ENCODE measurements at regions not wholly inside any gene's neighbourhood (a gene's known extent, or its start where the extent isn't known, plus 50 kb on each side); places are given as distances from the start of the nearest gene placed in this dataset.

DNA sequence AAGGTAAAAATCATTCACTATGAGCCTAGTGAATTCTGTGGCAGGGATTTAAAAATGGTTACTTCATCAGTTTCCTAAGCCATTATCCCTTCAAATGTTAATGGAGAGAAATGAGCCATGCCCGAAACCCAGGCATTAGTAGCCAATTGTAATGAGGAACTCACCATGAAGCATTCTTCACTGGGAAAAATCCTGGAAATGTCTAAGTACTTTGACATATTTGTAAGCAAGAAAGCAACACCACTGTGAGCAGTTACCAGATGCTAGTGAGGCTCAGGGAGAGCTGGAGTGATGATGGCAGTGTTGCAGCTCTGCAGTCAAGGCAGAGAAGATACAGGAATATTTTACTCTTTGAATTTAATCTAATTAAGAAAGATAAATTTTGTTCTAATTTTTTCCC lies 220.0 kb upstream of the MBL2 start:
- H3K9me3 Mint-ChIP-seq: no peaks in the 10 kb centered on the region
- H3K27me3 Mint-ChIP-seq (ENCODE audit: low read depth): no peaks in the 10 kb centered on the region
- H3K4me1 Mint-ChIP-seq (ENCODE audit: low read depth): no peaks in the 10 kb centered on the region
- H3K4me3 Mint-ChIP-seq: no peak overlapping the region
- H3K36me3 Mint-ChIP-seq (ENCODE audit: low read depth): no peaks in the 10 kb centered on the region
- H3K27ac Mint-ChIP-seq: no peak overlapping the region

DNA sequence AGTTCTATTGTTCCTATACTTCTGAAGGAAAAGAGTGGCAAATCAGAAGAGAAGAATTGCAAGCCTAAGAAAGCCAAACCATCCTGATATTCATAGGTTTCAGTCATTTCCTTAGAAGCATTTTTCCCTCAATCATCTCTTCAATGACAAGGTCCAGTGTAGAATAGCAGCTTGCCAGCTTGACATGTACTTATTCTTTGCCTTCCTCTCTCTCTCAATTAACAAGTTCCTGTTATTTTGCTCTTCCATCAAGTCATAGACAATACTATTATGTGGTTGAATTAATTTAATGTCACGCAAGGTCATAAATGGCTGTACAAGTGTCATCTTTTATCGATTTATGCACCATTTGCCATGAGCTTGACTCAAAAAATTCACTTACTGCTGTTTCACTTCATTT lies 216.3 kb upstream of the MBL2 start:
- H3K36me3 Mint-ChIP-seq (ENCODE audit: low read depth): no peaks in the 10 kb centered on the region
- no peak overlapping the region for H3K27ac Mint-ChIP-seq
- H3K4me1 Mint-ChIP-seq (ENCODE audit: low read depth): no peaks in the 10 kb centered on the region
- no peak overlapping the region for H3K4me3 Mint-ChIP-seq
- H3K9me3 Mint-ChIP-seq: no peaks in the 10 kb centered on the region
- H3K27me3 Mint-ChIP-seq (ENCODE audit: low read depth): no peaks in the 10 kb centered on the region

DNA sequence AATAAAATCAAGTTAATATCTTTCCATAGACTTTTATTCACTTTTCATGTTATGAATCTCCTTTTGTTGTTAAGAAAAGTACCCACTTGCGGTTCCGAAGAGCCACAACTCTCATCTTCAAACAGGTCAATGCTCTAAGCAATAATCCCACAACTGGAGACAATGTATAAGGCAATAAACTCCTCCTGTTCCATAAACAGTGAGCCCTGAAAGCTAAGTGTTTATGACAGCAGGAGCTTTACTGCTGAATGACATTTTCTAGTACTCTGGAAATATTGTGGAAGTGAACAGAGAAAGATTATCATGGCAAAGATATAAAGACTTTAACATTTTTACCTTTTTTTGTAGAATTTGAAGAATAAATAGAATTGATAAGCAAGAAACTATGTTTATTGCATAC lies 213.5 kb upstream of the MBL2 start:
- Mint-ChIP-seq H3K27me3 (ENCODE audit: low read depth) (no peaks in the 10 kb centered on the region), H3K27ac (no peak overlapping the region), H3K9me3 (no peaks in the 10 kb centered on the region), H3K4me1 (ENCODE audit: low read depth) (no peaks in the 10 kb centered on the region), H3K36me3 (ENCODE audit: low read depth) (no peaks in the 10 kb centered on the region), H3K4me3 (no peak overlapping the region)

DNA sequence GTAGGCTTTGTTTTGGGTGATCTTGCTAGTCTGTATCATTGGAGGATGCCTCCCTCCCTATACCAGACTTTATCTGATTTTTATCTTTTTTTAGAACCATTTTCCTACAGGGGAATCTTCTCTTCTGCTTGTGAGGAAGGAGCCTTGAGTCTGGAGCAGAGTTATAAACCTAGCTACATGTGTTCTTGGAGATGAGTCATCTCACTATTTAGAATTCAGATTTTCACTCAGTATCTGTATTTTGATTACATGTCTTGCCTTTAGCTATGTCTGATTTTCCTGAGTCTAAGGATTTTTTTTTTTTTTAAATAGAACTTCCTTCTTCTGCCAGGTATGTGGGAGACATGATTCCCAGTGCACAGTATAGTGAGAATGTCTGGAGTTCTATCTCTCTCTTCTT lies 211.6 kb upstream of the MBL2 start:
- Mint-ChIP-seq H3K36me3 (ENCODE audit: low read depth) (no peaks in the 10 kb centered on the region), H3K4me3 (no peak overlapping the region), H3K9me3 (no peaks in the 10 kb centered on the region), H3K27ac (no peak overlapping the region), H3K4me1 (ENCODE audit: low read depth) (no peaks in the 10 kb centered on the region), H3K27me3 (ENCODE audit: low read depth) (no peaks in the 10 kb centered on the region)

DNA sequence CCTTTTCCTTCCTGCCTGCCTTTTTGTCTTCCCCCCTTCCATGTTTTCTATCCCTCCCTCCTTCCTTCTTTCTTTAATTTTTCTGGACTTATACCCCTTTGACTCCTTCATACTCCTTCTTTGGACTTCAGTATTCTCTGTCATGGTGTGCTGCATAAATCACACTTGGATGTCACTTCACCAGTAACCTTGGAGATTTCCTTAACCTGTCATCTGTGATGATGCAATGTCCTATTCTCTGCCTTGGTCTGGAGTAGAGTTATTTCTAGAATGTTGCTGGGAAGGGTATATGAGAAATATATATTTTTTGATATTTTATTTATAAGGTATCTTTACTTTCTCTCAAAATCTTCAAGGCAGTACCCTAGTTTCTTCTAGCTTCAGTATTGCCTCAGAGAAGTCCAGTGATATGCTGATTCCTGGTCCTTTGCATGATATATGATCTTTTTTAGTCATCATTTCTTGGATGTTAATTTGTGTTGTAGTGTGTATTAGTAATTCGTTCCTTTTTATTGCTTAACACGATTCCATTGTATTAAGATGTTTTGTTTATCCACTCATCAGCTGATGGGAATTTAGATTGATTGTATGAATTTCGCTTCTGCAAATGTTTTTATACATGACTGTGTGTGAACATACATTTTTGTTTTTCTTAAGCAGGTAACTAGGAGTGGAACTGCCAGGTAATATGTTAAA lies 206.9 kb upstream of the MBL2 start:
- H3K27ac Mint-ChIP-seq: no peak overlapping the region
- no peaks in the 10 kb centered on the region for H3K36me3 Mint-ChIP-seq (ENCODE audit: low read depth)
- no peaks in the 10 kb centered on the region for H3K9me3 Mint-ChIP-seq
- H3K27me3 Mint-ChIP-seq (ENCODE audit: low read depth): no peaks in the 10 kb centered on the region
- H3K4me3 Mint-ChIP-seq: no peak overlapping the region
- H3K4me1 Mint-ChIP-seq (ENCODE audit: low read depth): no peaks in the 10 kb centered on the region

DNA sequence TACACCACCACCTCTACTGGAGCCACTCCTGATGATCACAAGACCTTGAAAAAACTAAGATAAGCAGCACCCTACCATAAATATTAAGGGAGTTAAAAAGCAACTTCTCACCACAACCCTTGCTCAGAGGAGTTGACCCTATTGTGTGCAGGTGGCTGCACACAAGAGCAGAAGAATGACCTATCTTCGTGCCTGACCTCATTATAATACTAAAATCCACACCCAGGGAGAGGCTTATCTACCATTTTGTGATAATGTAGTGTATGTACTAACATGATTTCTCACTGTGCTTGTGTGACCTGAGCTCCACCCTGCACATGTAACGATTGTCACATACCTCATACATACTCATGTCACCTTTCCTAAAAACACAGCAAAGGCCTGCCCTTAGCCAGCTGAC lies 205.0 kb upstream of the MBL2 start:
- H3K9me3 Mint-ChIP-seq: peaks cover 9% of the 10 kb centered on the region
- no peaks in the 10 kb centered on the region for H3K4me1 Mint-ChIP-seq (ENCODE audit: low read depth)
- no peaks in the 10 kb centered on the region for H3K36me3 Mint-ChIP-seq (ENCODE audit: low read depth)
- H3K27ac Mint-ChIP-seq: no peak overlapping the region
- no peaks in the 10 kb centered on the region for H3K27me3 Mint-ChIP-seq (ENCODE audit: low read depth)
- no peak overlapping the region for H3K4me3 Mint-ChIP-seq

DNA sequence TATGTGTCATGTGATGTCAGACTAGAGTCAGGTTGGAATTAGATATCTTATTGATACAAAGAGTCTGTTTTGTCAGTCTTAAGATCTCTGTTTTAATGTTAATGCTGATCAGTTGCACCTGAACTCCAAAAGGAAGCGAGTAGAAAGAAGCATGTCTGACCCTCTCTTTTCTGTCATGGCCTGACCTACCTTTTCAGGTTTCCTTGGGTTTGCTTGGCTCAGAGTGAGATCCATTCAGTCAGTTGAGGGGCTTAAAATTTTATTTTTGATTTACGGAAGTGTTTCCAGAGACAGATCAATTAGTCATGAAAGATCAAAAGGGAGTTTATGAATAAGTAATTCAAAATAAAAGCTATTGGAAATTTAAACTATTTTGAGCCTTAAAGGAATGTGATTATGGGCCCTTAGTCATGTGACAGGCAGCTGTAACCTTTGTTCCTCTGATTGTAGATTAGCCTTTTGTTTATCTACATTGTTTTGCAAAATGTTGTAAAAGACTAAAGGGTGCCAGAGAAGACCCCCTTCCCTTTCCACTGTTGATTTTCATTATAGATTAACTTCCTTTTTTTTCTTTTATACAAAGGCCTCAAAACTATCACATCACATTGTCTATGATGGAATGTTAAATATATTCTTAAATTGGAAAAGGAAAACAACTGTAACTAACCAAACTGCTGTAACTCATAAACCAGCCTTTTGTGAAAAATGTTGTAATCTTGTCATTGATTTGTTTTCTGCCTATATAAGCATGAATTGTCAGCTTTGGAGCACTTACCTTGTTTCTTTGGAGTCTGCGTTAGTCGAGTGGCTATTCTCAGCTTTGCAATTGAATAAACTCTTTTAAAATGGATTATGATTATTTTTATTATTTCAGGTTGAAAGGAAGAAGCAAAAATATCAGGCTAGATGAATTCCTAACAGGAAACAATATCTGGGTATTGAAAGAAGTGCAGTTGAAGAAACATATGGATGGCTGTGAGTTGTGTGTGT lies 195.5 kb upstream of the MBL2 start:
- Mint-ChIP-seq H3K27me3 (ENCODE audit: low read depth) (no peaks in the 10 kb centered on the region), H3K4me1 (ENCODE audit: low read depth) (no peaks in the 10 kb centered on the region), H3K36me3 (ENCODE audit: low read depth) (no peaks in the 10 kb centered on the region), H3K9me3 (peaks cover 6% of the 10 kb centered on the region), H3K27ac (no peak overlapping the region), H3K4me3 (no peak overlapping the region)

DNA sequence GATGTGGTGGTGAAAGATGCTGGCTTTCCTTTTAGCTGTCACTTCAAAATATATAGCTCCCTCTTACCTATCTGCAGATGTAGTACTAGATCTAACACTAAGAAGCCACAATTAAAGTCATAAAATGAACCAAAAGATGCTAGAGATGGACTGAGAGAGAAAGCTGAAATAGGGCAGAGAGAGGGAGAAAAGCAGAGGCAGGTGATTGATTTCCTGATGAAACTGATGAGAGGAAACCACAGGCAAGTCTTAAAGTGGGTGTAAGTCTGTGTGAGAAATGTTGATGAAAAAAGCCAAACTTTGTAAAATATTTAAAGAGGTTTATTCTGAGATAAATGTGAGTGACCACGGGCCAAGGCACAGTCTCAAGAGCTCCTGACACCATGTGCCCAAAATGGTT lies 194.3 kb upstream of the MBL2 start:
- no peak overlapping the region for H3K27ac Mint-ChIP-seq
- no peaks in the 10 kb centered on the region for H3K4me1 Mint-ChIP-seq (ENCODE audit: low read depth)
- no peak overlapping the region for H3K4me3 Mint-ChIP-seq
- no peaks in the 10 kb centered on the region for H3K36me3 Mint-ChIP-seq (ENCODE audit: low read depth)
- no peaks in the 10 kb centered on the region for H3K27me3 Mint-ChIP-seq (ENCODE audit: low read depth)
- H3K9me3 Mint-ChIP-seq: peaks cover 6% of the 10 kb centered on the region

DNA sequence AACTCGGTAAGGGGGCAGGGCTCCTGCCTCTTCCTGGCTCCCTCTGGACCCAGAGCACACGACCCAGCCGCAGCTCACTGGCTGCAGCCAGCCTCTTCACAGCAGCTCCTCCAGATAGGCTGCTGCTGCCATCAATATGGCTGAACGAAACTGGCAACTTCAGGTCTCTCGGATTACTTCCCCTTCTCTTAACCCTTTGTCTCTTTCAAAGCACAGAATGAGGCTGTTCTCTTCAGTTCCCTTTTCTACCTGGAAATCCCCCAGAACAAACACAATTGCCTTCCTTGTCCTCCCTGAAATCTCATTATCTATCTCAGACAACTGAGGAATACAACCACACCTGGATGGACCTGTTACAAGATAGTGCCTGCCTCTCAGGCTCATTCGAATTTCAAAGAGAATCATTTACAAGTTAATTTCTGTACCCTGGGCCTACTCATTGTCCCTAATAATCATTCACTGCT lies 193.4 kb upstream of the MBL2 start:
- Mint-ChIP-seq H3K27ac (no peak overlapping the region), H3K4me1 (ENCODE audit: low read depth) (no peaks in the 10 kb centered on the region), H3K36me3 (ENCODE audit: low read depth) (no peaks in the 10 kb centered on the region), H3K9me3 (peaks cover 6% of the 10 kb centered on the region), H3K27me3 (ENCODE audit: low read depth) (no peaks in the 10 kb centered on the region), H3K4me3 (no peak overlapping the region)

DNA sequence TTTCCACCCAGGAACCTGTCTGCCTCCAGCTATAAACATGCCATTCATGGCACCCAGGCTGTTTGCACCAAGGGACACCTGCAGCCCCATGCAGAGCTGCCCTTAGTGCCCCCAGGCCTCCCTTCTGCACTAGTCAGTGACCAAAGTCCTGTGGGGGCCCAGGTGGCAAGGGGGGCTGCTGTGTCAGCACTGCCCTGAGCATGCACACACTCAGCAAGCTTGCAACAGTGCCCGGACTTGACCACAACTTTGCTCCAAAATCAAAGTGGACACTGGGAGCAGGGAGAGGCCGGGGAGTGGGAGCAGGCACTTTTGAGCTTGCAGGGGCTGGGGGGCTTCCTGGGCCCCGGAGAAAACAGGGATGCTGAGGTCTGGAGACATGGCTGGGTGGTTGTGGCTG lies 192.9 kb upstream of the MBL2 start:
- no peaks in the 10 kb centered on the region for H3K36me3 Mint-ChIP-seq (ENCODE audit: low read depth)
- H3K4me3 Mint-ChIP-seq: no peak overlapping the region
- H3K4me1 Mint-ChIP-seq (ENCODE audit: low read depth): no peaks in the 10 kb centered on the region
- peaks cover 6% of the 10 kb centered on the region for H3K9me3 Mint-ChIP-seq
- no peak overlapping the region for H3K27ac Mint-ChIP-seq
- no peaks in the 10 kb centered on the region for H3K27me3 Mint-ChIP-seq (ENCODE audit: low read depth)

DNA sequence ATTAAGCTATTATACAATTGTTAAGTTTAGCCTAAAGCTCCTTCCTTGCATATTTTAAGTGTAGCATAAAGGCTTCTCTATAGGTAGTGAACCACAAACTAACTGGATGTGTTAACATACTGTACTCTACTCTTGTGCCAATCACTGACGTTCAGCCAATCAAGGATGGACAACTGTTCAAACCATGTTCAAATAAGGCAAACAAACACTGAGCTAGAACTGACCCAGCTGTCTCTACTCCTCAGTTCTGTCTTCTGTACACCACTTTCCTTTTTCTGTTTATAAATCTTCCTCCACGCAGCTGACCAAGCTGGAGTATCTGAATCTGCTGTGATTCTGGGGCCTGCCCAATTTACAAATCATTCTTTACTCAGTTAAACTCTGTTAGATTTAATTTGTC lies 188.7 kb upstream of the MBL2 start:
- Mint-ChIP-seq H3K4me3 (no peak overlapping the region), H3K36me3 (ENCODE audit: low read depth) (no peaks in the 10 kb centered on the region), H3K27ac (no peak overlapping the region), H3K27me3 (ENCODE audit: low read depth) (no peaks in the 10 kb centered on the region), H3K4me1 (ENCODE audit: low read depth) (no peaks in the 10 kb centered on the region), H3K9me3 (peaks cover 4% of the 10 kb centered on the region)

DNA sequence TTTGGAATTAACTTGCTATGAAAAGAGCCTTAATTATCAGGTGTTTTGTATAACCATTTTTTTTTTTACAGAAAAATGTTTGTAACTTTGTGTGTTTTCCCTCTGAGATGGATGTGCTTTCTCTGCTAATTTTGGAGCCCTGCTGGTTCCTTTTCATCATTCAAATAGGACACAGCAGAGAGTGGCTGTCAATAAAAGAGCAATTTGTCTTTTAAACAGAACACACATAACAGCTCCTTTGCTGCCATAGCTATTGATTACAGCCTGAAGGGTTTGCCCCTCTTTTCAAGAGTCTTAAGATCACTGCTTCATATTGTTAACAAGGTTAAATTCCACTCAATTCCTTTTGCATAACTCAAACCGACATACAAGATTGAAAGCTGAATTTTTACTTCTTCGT lies 187.2 kb upstream of the MBL2 start:
- Mint-ChIP-seq H3K36me3 (ENCODE audit: low read depth) (no peaks in the 10 kb centered on the region), H3K9me3 (no peaks in the 10 kb centered on the region), H3K4me1 (ENCODE audit: low read depth) (no peaks in the 10 kb centered on the region), H3K4me3 (no peak overlapping the region), H3K27ac (no peak overlapping the region), H3K27me3 (ENCODE audit: low read depth) (no peaks in the 10 kb centered on the region)

DNA sequence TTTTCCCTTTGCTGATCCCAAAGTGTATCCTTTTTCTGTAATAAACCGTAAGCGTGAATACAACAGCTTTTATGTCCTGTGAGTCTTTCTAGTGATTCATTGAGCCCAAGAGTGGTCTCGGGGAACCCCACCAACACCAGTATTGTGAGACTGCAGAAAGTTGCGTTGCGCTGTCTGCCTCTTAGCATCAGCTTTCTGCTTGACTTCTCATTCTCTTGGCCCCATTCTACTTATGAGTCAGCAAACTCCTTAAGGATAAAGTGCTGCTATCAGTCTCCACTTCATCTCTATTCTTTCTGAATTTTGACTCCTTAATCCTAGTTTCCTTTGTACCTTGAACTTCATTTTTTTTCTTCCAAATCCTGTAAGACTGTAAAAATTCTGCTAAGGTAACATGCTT lies 184.3 kb upstream of the MBL2 start:
- Mint-ChIP-seq H3K36me3 (ENCODE audit: low read depth) (no peaks in the 10 kb centered on the region), H3K27ac (no peak overlapping the region), H3K27me3 (ENCODE audit: low read depth) (no peaks in the 10 kb centered on the region), H3K9me3 (peaks cover 8% of the 10 kb centered on the region), H3K4me3 (no peak overlapping the region), H3K4me1 (ENCODE audit: low read depth) (no peaks in the 10 kb centered on the region)

DNA sequence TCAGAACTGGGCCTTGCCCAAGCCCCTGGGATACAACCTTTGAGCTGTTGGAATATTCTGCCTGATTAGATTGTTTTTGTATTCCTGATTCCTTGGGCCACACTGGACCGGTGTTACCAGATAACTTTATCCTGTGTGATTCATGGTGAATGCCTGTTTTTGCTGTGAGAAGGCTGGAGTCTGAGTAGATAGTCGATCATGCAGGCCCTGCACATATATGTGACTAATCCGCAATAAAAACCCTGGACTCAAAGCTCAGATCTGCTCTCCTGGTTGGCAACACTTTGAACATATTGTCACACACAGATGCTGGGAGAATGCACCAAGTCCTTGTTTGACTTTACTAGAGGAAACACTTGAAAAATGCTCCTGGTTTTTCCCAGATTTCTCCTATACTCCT lies 183.9 kb upstream of the MBL2 start:
- Mint-ChIP-seq H3K27ac (no peak overlapping the region), H3K4me3 (no peak overlapping the region), H3K36me3 (ENCODE audit: low read depth) (no peaks in the 10 kb centered on the region), H3K4me1 (ENCODE audit: low read depth) (no peaks in the 10 kb centered on the region), H3K27me3 (ENCODE audit: low read depth) (no peaks in the 10 kb centered on the region), H3K9me3 (peaks cover 8% of the 10 kb centered on the region)

DNA sequence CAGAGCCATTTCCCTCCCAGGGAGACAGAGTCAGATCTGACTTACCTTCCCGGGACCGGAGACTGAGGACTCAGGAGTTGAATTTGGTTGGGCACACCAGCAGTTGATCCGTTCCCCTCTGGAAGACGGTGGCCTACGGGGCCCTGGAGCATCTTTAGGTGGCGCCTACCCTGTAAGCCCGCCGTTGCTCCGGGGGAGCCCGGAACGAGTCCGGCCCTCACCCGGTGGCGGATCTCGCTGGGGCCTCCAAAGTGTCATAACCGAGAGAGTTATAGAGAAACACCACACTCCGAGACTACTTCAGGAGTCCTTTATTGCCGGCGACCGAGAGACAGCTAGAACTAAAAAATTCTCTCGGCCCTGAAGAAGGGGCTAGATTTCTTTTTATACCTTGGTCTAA lies 182.8 kb upstream of the MBL2 start:
- peaks cover 8% of the 10 kb centered on the region for H3K9me3 Mint-ChIP-seq

More for the DNA sequence above, 182.8 kb upstream of the MBL2 start:
- no peaks in the 10 kb centered on the region for H3K4me1 Mint-ChIP-seq (ENCODE audit: low read depth)
- H3K27me3 Mint-ChIP-seq (ENCODE audit: low read depth): no peaks in the 10 kb centered on the region
- H3K27ac Mint-ChIP-seq: no peak overlapping the region
- no peaks in the 10 kb centered on the region for H3K36me3 Mint-ChIP-seq (ENCODE audit: low read depth)
- H3K4me3 Mint-ChIP-seq: no peak overlapping the region

Data from T-helper 1 cell treated with Interleukin-12 subunit alpha and Interleukin-12 subunit beta and Interleukin-4 antibody, amounts not matched to agents 30 μg/mL and 1 μg/mL, for 36 hours (primary cell).